Lower leg skin (tissue), 3 donors: ENCODE measurements at regions not wholly inside any gene's neighbourhood (a gene's known extent, or its start where the extent isn't known, plus 50 kb on each side); places are given as distances from the start of the nearest gene placed in this dataset.

Experiments used
- POLR2A ChIP-seq, 2 donors: fragments of 450-650 bp; IDR thresholded peaks; one replicate each; pipeline ENCODE4 v1.6.1; 2016 to 2017; ENCODE audit warnings: antibody characterized with exemption in 2 of 2, mild to moderate bottlenecking in 1 of 2, moderate library complexity in 1 of 2
- TF ChIP-seq, protein P1 (sequence below), 3 donors: fragments of 450-650 bp; IDR thresholded peaks; one replicate each; pipeline ENCODE4 v1.5.1; 2016; ENCODE audit warnings: antibody characterized with exemption in 3 of 3, mild to moderate bottlenecking in 3 of 3, moderate library complexity in 2 of 3

DNA sequence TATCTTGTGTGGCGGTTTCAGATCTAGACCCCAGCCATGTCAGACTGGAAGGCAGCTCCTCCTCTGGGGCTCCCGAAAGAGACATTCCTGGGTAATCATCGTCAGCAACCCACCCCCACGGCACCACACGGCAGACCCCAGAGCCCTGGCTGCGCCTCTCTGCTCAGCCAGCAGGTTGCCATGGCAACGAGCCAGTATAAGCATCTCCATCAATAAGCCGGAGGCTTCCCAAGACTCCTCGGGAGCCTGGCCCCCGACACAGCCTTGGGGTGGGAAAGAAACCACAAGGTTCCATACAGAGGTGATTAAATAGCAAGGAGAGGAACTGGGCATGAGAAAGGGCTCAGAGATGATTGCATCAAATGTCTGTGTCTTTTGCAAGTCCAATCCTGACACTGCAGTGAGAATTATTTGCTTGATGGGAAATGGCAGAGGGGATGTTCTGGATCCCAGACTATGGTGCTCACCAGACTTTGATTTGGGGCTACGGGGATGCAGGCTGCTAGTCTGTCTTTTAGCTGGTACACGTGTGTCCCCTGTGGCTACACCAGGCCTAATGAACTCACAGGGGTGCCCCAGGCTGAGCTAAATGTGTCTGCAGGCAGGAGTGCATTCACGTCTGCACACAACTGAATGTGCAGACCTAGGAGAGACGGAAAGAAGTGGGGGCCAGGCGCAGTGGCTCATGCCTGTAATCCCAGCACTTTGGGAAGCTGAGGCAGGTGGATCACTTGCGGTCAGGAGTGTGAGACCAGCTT is 320.5 kb upstream of the TNRC6C start:
- TF ChIP-seq, protein P1, sequence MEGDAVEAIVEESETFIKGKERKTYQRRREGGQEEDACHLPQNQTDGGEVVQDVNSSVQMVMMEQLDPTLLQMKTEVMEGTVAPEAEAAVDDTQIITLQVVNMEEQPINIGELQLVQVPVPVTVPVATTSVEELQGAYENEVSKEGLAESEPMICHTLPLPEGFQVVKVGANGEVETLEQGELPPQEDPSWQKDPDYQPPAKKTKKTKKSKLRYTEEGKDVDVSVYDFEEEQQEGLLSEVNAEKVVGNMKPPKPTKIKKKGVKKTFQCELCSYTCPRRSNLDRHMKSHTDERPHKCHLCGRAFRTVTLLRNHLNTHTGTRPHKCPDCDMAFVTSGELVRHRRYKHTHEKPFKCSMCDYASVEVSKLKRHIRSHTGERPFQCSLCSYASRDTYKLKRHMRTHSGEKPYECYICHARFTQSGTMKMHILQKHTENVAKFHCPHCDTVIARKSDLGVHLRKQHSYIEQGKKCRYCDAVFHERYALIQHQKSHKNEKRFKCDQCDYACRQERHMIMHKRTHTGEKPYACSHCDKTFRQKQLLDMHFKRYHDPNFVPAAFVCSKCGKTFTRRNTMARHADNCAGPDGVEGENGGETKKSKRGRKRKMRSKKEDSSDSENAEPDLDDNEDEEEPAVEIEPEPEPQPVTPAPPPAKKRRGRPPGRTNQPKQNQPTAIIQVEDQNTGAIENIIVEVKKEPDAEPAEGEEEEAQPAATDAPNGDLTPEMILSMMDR (IDR thresholded peaks at IDR 0.05) = no peak
- no peak for TF ChIP-seq POLR2A (IDR thresholded peaks at IDR 0.05)
